K562 (cell line): ENCODE measurements at regions not wholly inside any gene's neighbourhood (a gene's known extent, or its start where the extent isn't known, plus 50 kb on each side); places are given as distances from the start of the nearest gene placed in this dataset.

Experiments
- CTCF ChIP-seq, 3 experiments: IDR thresholded peaks in 2 of 3; conservative IDR thresholded peaks in 1 of 3; 2 replicates each; pipeline ENCODE4 v1.5.1; 2011 to 2012; ENCODE audit warnings: low read length in 3 of 3, mild to moderate bottlenecking in 3 of 3, control low read depth in 2 of 3, improper control_type of control experiment in 1 of 3, inconsistent platforms in 1 of 3, low read depth in 1 of 3, mixed read lengths in 1 of 3, moderate library complexity in 1 of 3; ENCODE audit not compliant: insufficient read depth in 2 of 3
- PRPF4 ChIP-seq: fragments of 200-400 bp; formaldehyde crosslinking; IDR thresholded peaks from one replicate; pipeline ENCODE4 v1.6.1; 2017; ENCODE audit warnings: low read length, low read depth, mild to moderate bottlenecking; ENCODE audit not compliant: insufficient read depth, poor library complexity, severe bottlenecking
- RBM17 ChIP-seq: fragments of 200-400 bp; formaldehyde crosslinking; IDR thresholded peaks from 2 replicates; pipeline ENCODE4 v1.6.1; 2017; ENCODE audit warnings: low read depth, mild to moderate bottlenecking, low read length, borderline replicate concordance
- ZNF133 ChIP-seq: fragments of 250-450 bp; sonication (Bioruptor Pico); IDR thresholded peaks from 2 replicates; pipeline ENCODE4 v1.4.0; 2020; ENCODE audit warnings: mild to moderate bottlenecking
- ZNF253 ChIP-seq: fragments of 250-450 bp; sonication (Bioruptor Pico); conservative IDR thresholded peaks from 2 replicates; pipeline ENCODE4 v1.6.1; 2021; ENCODE audit warnings: mild to moderate bottlenecking
- TF ChIP-seq, protein P1 (sequence below), 3 experiments: fragments of 200-800 bp in 1 of 3; fragments of 250-450 bp in 1 of 3; fragments of 450-650 bp in 1 of 3; sonication (Bioruptor Pico) in 1 of 3; sonication (Bioruptor generic) in 1 of 3; formaldehyde crosslinking in 1 of 3; IDR thresholded peaks; 2 replicates each; pipeline versions ENCODE4 v1.6.1 to v1.8.0; 2016 to 2022; ENCODE audit warnings: mild to moderate bottlenecking in 2 of 3, missing genetic modification characterization in 2 of 3, missing compliant biosample characterization in 1 of 3, moderate library complexity in 1 of 3
- TF ChIP-seq, protein P2 (sequence below): fragments of 450-650 bp; IDR thresholded peaks from 2 replicates; pipeline ENCODE4 v1.6.1; 2016; ENCODE audit warnings: missing biosample characterization, missing genetic modification characterization

- TF ChIP-seq CTCF (IDR thresholded peaks at IDR 0.05 in 2 of 3, conservative IDR thresholded peaks at IDR 0.05 in 1 of 3; ENCODE audit: insufficient read depth in 2 of 3, low read depth in 1 of 3, low read length in 3 of 3) (no peak), PRPF4 (no peak), ZNF253 (no peak), RBM17 (no peak), ZNF133 (CRISPR knock-in tag) (no peak)
- TF ChIP-seq, protein P1, sequence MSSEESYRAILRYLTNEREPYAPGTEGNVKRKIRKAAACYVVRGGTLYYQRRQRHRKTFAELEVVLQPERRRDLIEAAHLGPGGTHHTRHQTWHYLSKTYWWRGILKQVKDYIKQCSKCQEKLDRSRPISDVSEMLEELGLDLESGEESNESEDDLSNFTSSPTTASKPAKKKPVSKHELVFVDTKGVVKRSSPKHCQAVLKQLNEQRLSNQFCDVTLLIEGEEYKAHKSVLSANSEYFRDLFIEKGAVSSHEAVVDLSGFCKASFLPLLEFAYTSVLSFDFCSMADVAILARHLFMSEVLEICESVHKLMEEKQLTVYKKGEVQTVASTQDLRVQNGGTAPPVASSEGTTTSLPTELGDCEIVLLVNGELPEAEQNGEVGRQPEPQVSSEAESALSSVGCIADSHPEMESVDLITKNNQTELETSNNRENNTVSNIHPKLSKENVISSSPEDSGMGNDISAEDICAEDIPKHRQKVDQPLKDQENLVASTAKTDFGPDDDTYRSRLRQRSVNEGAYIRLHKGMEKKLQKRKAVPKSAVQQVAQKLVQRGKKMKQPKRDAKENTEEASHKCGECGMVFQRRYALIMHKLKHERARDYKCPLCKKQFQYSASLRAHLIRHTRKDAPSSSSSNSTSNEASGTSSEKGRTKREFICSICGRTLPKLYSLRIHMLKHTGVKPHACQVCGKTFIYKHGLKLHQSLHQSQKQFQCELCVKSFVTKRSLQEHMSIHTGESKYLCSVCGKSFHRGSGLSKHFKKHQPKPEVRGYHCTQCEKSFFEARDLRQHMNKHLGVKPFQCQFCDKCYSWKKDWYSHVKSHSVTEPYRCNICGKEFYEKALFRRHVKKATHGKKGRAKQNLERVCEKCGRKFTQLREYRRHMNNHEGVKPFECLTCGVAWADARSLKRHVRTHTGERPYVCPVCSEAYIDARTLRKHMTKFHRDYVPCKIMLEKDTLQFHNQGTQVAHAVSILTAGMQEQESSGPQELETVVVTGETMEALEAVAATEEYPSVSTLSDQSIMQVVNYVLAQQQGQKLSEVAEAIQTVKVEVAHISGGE (CRISPR knock-in tag; IDR thresholded peaks at IDR 0.05), result no peak
- TF ChIP-seq, protein P2, sequence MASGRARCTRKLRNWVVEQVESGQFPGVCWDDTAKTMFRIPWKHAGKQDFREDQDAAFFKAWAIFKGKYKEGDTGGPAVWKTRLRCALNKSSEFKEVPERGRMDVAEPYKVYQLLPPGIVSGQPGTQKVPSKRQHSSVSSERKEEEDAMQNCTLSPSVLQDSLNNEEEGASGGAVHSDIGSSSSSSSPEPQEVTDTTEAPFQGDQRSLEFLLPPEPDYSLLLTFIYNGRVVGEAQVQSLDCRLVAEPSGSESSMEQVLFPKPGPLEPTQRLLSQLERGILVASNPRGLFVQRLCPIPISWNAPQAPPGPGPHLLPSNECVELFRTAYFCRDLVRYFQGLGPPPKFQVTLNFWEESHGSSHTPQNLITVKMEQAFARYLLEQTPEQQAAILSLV (tag), result no peak
Observed at GRCh38 chr9:106653213-106653612, 209.8 kb upstream of the ZNF462 start.
